ENCODE measurements at regions not wholly inside any gene's neighbourhood (a gene's known extent, or its start where the extent isn't known, plus 50 kb on each side); places are given as distances from the start of the nearest gene placed in this dataset.

DNA sequence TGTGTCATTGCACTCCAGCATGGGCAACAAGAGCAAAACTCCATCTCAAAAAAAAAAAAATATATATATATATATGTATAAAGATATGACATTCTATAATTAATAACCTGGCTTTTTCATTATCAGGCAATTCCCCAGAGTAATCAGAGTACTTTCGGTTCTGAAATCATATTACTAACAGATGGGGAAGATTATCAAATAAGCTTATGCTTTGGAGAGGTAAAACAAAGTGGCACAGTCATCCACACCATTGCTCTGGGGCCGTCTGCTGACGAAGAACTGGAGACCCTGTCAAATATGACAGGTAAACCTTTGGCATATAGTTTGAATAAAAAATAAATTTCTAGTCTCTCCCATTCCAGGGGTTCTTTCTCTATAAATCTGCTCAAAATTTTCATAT lies 58.5 kb upstream of the SH3GLB1 start:
- WGBS, 4 donors, result 69 to 73% (median 71%) methylated on average over 3 of the region's 3 CpGs
- DNase-seq (no peak), ATAC-seq (no peak)
- no peak overlapping the region for H3K4me3 ChIP-seq
- H3K4me1 ChIP-seq, result no peaks in the 10 kb centered on the region
- no peaks in the 10 kb centered on the region for H3K9me3 ChIP-seq
- no peak overlapping the region for H3K27ac ChIP-seq
- H3K36me3 ChIP-seq, result no peaks in the 10 kb centered on the region
- H3K27me3 ChIP-seq, result no peaks in the 10 kb centered on the region
- intact Hi-C loops (cut with DNase I), result no loop called here
- no peak for TF ChIP-seq POLR2A (IDR thresholded peaks at IDR 0.05)
- TF ChIP-seq CTCF (IDR thresholded peaks at IDR 0.05), result no peak

- 82 to 88% (median 86%) methylated on average over 3 of the region's 3 CpGs for WGBS, 4 donors
- no peak overlapping the region for H3K27ac ChIP-seq
- intact Hi-C loops (cut with DNase I), result no loop called here
- no peaks in the 10 kb centered on the region for H3K27me3 ChIP-seq
- ATAC-seq, result no peak
- DNase-seq, result no peak
- no peaks in the 10 kb centered on the region for H3K36me3 ChIP-seq
- no peaks in the 10 kb centered on the region for H3K9me3 ChIP-seq
- H3K4me1 ChIP-seq, result no peaks in the 10 kb centered on the region
- TF ChIP-seq CTCF (IDR thresholded peaks at IDR 0.05), result no peak
- TF ChIP-seq POLR2A (IDR thresholded peaks at IDR 0.05), result no peak
- no peak overlapping the region for H3K4me3 ChIP-seq
Observed at GRCh38 chr1:86646256-86646655, 58.1 kb upstream of the SH3GLB1 start.

DNA sequence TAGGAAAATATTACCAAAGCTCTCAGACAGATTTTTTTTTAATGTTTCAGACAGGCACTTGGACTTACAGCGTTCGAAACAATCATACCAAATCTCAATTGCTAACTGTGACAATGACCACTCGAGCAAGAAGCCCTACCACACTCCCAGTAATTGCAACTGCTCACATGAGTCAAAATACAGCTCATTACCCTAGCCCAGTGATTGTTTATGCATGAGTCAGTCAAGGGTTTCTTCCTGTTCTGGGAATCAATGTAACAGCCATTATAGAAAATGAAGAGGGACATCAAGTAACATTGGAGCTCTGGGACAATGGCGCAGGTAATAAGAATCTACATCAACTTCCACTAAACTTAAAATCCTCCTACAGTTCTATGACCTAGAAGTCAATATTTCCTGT lies 56.1 kb upstream of the SH3GLB1 start:
- Histone ChIP-seq H3K27me3 (no peaks in the 10 kb centered on the region), H3K4me1 (no peaks in the 10 kb centered on the region), H3K27ac (no peak overlapping the region), H3K9me3 (no peaks in the 10 kb centered on the region), H3K36me3 (no peaks in the 10 kb centered on the region), H3K4me3 (no peak overlapping the region)
- ATAC-seq (no peak), DNase-seq (no peak)
- TF ChIP-seq POLR2A (IDR thresholded peaks at IDR 0.05) (no peak), CTCF (IDR thresholded peaks at IDR 0.05) (no peak)
- intact Hi-C loops (cut with DNase I), result no loop called here
- 85 to 91% (median 89%) methylated on average over 4 of the region's 4 CpGs for WGBS, 4 donors

- DNase-seq (no peak), ATAC-seq (no peak)
- Histone ChIP-seq H3K27me3 (no peaks in the 10 kb centered on the region), H3K4me1 (no peaks in the 10 kb centered on the region), H3K27ac (no peak overlapping the region), H3K36me3 (no peaks in the 10 kb centered on the region), H3K9me3 (no peaks in the 10 kb centered on the region), H3K4me3 (no peak overlapping the region)
- TF ChIP-seq POLR2A (IDR thresholded peaks at IDR 0.05) (no peak), CTCF (IDR thresholded peaks at IDR 0.05) (no peak)
- intact Hi-C loops (cut with DNase I), result no loop called here
- WGBS, 4 donors, result 92 to 96% (median 93%) methylated on average over 14 of the region's 14 CpGs
Observed at GRCh38 chr1:86649618-86650017, 54.8 kb upstream of the SH3GLB1 start.

Data from heart left ventricle (tissue), 16 donors.